ENCODE measurements at regions not wholly inside any gene's neighbourhood (a gene's known extent, or its start where the extent isn't known, plus 50 kb on each side); places are given as distances from the start of the nearest gene placed in this dataset.

GRCh38 chr1:72606216-72606810 lies 324.0 kb upstream of the NEGR1 start:
- TF ChIP-seq, protein P1, sequence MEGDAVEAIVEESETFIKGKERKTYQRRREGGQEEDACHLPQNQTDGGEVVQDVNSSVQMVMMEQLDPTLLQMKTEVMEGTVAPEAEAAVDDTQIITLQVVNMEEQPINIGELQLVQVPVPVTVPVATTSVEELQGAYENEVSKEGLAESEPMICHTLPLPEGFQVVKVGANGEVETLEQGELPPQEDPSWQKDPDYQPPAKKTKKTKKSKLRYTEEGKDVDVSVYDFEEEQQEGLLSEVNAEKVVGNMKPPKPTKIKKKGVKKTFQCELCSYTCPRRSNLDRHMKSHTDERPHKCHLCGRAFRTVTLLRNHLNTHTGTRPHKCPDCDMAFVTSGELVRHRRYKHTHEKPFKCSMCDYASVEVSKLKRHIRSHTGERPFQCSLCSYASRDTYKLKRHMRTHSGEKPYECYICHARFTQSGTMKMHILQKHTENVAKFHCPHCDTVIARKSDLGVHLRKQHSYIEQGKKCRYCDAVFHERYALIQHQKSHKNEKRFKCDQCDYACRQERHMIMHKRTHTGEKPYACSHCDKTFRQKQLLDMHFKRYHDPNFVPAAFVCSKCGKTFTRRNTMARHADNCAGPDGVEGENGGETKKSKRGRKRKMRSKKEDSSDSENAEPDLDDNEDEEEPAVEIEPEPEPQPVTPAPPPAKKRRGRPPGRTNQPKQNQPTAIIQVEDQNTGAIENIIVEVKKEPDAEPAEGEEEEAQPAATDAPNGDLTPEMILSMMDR (IDR thresholded peaks at IDR 0.05; ENCODE audit: insufficient read depth, low read depth, low read length) = no peak
- DNase-seq (ENCODE audit: low read depth) = no peak

GRCh38 chr1:72601035-72601674 lies 318.8 kb upstream of the NEGR1 start:
- TF ChIP-seq, protein P1 (IDR thresholded peaks at IDR 0.05; ENCODE audit: insufficient read depth, low read depth, low read length) = no peak
- H3K4me3 ChIP-seq (ENCODE audit: low read depth, low read length) = no peak overlapping the region
- no peak for DNase-seq (ENCODE audit: low read depth)

More at GRCh38 chr1:72606216-72606810, 324.0 kb upstream of the NEGR1 start:
- H3K4me3 ChIP-seq (ENCODE audit: low read depth, low read length) = no peak overlapping the region

- no peak overlapping the region for H3K4me3 ChIP-seq (ENCODE audit: low read depth, low read length)
- DNase-seq (ENCODE audit: low read depth) = no peak
- TF ChIP-seq, protein P1 (IDR thresholded peaks at IDR 0.05; ENCODE audit: insufficient read depth, low read depth, low read length) = no peak
Measured at GRCh38 chr1:72586023-72586685, 303.8 kb upstream of the NEGR1 start.

GRCh38 chr1:72579629-72580028 lies 297.3 kb upstream of the NEGR1 start:
- DNase-seq (ENCODE audit: low read depth) = no peak
- no peak overlapping the region for H3K4me3 ChIP-seq (ENCODE audit: low read depth, low read length)
- TF ChIP-seq, protein P1 (IDR thresholded peaks at IDR 0.05; ENCODE audit: insufficient read depth, low read depth, low read length) = no peak

GRCh38 chr1:72570815-72571214 lies 288.5 kb upstream of the NEGR1 start:
- TF ChIP-seq, protein P1 (IDR thresholded peaks at IDR 0.05; ENCODE audit: insufficient read depth, low read depth, low read length) = no peak
- DNase-seq (ENCODE audit: low read depth) = no peak

GRCh38 chr1:72568113-72568512 lies 285.8 kb upstream of the NEGR1 start:
- H3K4me3 ChIP-seq (ENCODE audit: low read depth, low read length) = no peak overlapping the region
- no peak for DNase-seq (ENCODE audit: low read depth)
- TF ChIP-seq, protein P1 (IDR thresholded peaks at IDR 0.05; ENCODE audit: insufficient read depth, low read depth, low read length) = no peak

More at GRCh38 chr1:72570815-72571214, 288.5 kb upstream of the NEGR1 start:
- no peak overlapping the region for H3K4me3 ChIP-seq (ENCODE audit: low read depth, low read length)
